ENCODE measurements at regions not wholly inside any gene's neighbourhood (a gene's known extent, or its start where the extent isn't known, plus 50 kb on each side); places are given as distances from the start of the nearest gene placed in this dataset.
A peak's percentile ranks its signal among the peaks of the same experiment; 100 is the strongest.

DNA sequence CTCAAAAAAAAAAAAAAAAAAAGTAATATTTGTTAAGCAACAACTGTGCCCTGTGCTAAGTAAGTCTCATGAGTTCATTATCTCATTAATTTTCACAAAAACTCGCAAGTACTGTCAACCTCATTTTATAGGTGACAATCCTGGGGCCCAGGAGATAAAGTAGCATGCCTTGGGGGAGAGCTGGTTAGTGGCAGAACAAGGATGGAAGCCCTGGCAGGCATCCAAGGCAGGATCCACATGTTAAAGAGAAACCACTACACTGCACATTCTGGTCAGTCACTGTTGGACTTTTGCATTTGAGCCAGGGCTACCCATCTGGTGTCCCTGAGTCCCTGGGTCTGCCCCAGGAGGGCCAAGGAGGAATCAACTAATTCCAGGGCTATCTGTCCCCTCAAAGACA lies 54.6 kb downstream of the ZFP36L2 start:
- Histone ChIP-seq H3K4me3 (ENCODE audit: low read length in 2 of 2) (no peak overlapping the region), H3K27me3 (ENCODE audit: control insufficient read depth in 2 of 2, insufficient read depth in 1 of 2, low read length in 1 of 2) (no peaks in the 10 kb centered on the region), H3K4me1 (ENCODE audit: control insufficient read depth in 2 of 2, insufficient read depth in 2 of 2, low read length in 2 of 2) (peaks cover 35 to 73% of the 10 kb centered on the region in 2 donors), H3K9me3 (ENCODE audit: control insufficient read depth in 2 of 2, insufficient read depth in 1 of 2, low read length in 1 of 2) (peaks cover 0 to 49% of the 10 kb centered on the region in 2 donors), H3K36me3 (ENCODE audit: control insufficient read depth in 2 of 2, insufficient read depth in 2 of 2, low read length in 1 of 2) (no peaks in the 10 kb centered on the region), H3K27ac (ENCODE audit: low read depth in 1 of 2, low read length in 1 of 2) (no peak overlapping the region)
- 82% methylated on average over 1 of the region's 1 CpG for WGBS
- DNase-seq (ENCODE audit: low read depth in 6 of 9, low spot score in 9 of 9): peak in 1 of 9 donors; percentile 0

DNA sequence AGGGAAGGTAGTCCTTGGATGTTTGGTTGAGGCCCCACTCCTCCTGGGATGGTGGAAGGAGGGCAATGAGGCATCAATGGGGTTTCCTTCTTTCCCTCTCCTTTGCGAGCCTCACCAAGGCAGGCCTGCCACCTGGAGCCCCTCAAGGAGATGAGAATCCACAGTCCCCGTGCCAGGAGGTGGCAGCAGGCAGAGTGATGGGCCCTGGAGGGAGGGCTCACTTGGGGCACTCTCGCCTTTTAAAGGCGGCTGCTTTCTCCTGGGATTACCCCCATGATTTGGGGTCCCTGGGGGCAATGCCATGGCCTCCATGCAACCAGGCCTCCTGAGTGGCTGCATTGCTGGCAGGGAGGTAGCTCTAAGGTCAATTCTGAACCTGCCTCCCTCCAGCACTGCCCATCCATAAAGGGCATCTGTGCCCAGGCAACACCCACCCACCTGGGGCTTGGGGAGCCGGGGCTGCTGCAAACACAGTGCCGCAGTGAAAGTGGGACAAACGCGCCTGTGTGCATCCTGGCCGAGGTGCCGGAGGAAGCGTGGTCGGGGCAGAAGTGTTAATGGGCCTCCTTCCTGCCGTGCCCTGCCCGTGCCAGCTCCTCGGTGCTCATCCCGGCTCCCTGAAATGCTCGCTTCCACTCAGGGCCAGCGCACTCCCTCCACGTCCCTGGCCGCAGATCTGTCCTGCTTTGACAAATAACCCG lies 55.9 kb downstream of the ZFP36L2 start:
- peak overlapping the region in 1 of 2 donors; percentile 4 for H3K4me3 ChIP-seq (ENCODE audit: low read length in 2 of 2)
- peak overlapping the region; percentile 48 to 82 for H3K27ac ChIP-seq (ENCODE audit: low read depth in 1 of 2, low read length in 1 of 2)
- H3K27me3 ChIP-seq (ENCODE audit: control insufficient read depth in 2 of 2, insufficient read depth in 1 of 2, low read length in 1 of 2): no peaks in the 10 kb centered on the region
- H3K36me3 ChIP-seq (ENCODE audit: control insufficient read depth in 2 of 2, insufficient read depth in 2 of 2, low read length in 1 of 2): no peaks in the 10 kb centered on the region
- WGBS: 55% methylated on average over 21 of the region's 21 CpGs
- peaks cover 0 to 37% of the 10 kb centered on the region in 2 donors for H3K9me3 ChIP-seq (ENCODE audit: control insufficient read depth in 2 of 2, insufficient read depth in 1 of 2, low read length in 1 of 2)
- H3K4me1 ChIP-seq (ENCODE audit: control insufficient read depth in 2 of 2, insufficient read depth in 2 of 2, low read length in 2 of 2): peaks cover 35 to 69% of the 10 kb centered on the region in 2 donors
- peak in 1 of 9 donors; percentile 11 for DNase-seq (ENCODE audit: low read depth in 6 of 9, low spot score in 9 of 9)

- no peaks in the 10 kb centered on the region for H3K27me3 ChIP-seq (ENCODE audit: control insufficient read depth in 2 of 2, insufficient read depth in 1 of 2, low read length in 1 of 2)
- H3K4me1 ChIP-seq (ENCODE audit: control insufficient read depth in 2 of 2, insufficient read depth in 2 of 2, low read length in 2 of 2): peaks cover 40 to 71% of the 10 kb centered on the region in 2 donors
- peaks cover 0 to 32% of the 10 kb centered on the region in 2 donors for H3K9me3 ChIP-seq (ENCODE audit: control insufficient read depth in 2 of 2, insufficient read depth in 1 of 2, low read length in 1 of 2)
- H3K36me3 ChIP-seq (ENCODE audit: control insufficient read depth in 2 of 2, insufficient read depth in 2 of 2, low read length in 1 of 2): no peaks in the 10 kb centered on the region
- peak in 6 of 9 donors; percentile 64 to 85 (median 76) for DNase-seq (ENCODE audit: low read depth in 6 of 9, low spot score in 9 of 9)
- H3K4me3 ChIP-seq (ENCODE audit: low read length in 2 of 2): peak overlapping the region in 1 of 2 donors; percentile 22
- peak overlapping the region; percentile 80 to 82 for H3K27ac ChIP-seq (ENCODE audit: low read depth in 1 of 2, low read length in 1 of 2)
- WGBS: 76% methylated on average over 9 of the region's 9 CpGs
Observed at GRCh38 chr2:43169987-43170386, 56.4 kb downstream of the ZFP36L2 start.

DNA sequence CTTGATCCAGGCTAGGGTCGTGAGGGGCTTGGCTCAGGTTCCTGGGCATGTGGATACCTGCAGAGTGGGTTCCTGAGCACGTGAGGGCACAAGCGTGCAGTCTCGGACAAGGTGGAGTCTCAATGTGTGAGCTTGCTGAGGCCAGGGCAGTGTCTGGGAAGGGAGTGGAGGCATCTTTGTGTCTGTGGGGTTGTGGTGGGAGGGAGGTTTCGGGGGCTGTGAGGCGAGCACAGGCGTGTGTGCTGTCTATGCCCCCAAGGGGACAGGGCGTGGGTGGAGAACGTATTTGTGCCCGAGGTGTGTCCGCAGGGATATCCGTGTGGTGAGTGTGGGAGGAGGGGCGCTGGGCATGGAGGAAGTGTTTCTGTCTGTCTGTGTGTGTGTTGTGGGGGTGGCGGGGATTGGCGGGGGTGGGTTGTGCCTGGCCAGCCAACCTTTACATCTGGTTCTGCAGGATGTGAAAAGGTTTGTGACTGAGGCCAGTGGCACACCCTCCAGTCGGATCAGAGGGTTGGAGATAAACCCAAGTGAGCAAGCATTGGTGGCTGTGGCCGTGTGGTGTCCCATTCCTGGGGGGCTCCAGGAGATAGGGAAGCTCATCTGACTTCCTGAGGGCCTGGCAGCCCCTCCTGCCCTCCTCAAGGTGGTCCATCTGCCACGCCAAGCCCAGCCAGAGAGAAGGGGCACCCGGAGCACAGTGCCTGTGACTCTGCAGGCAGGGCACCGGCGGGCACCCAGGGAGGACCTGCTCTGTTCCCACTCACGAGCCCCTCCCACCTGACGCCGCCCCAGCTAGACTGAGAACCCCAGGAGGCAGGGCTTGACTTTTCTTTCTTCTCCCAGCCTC lies 57.1 kb downstream of the ZFP36L2 start:
- peak in 1 of 9 donors; percentile 53 for DNase-seq (ENCODE audit: low read depth in 6 of 9, low spot score in 9 of 9)

DNA sequence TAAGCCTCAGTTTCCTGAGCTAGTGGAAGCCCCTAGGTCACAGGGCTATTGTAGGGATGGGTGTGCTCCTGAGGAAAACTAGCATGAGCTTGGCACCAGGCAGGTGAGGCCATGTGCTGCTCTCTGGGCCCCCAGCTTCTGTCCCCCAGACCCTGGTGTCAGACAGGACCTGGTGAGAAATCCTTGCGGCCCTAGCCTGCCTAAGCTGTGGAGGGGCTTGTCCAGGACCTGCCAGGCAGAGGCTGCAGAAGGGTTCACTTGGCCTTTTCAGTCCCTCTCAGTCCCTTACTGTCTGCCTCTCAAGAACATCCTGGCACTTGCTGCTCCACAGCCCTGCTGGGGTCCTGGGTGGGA lies 58.4 kb downstream of the ZFP36L2 start:
- Histone ChIP-seq H3K27ac (ENCODE audit: low read depth in 1 of 2, low read length in 1 of 2) (peak overlapping the region; percentile 63 to 77), H3K4me3 (ENCODE audit: low read length in 2 of 2) (no peak overlapping the region), H3K9me3 (ENCODE audit: control insufficient read depth in 2 of 2, insufficient read depth in 1 of 2, low read length in 1 of 2) (peaks cover 0 to 14% of the 10 kb centered on the region in 2 donors), H3K36me3 (ENCODE audit: control insufficient read depth in 2 of 2, insufficient read depth in 2 of 2, low read length in 1 of 2) (no peaks in the 10 kb centered on the region), H3K27me3 (ENCODE audit: control insufficient read depth in 2 of 2, insufficient read depth in 1 of 2, low read length in 1 of 2) (no peaks in the 10 kb centered on the region), H3K4me1 (ENCODE audit: control insufficient read depth in 2 of 2, insufficient read depth in 2 of 2, low read length in 2 of 2) (peaks cover 46 to 68% of the 10 kb centered on the region in 2 donors)
- no peak for DNase-seq (ENCODE audit: low read depth in 6 of 9, low spot score in 9 of 9)
- 95% methylated on average over 1 of the region's 1 CpG for WGBS

More for the DNA sequence above, 57.1 kb downstream of the ZFP36L2 start:
- Histone ChIP-seq H3K27ac (ENCODE audit: low read depth in 1 of 2, low read length in 1 of 2) (peak overlapping the region; percentile 80 to 82), H3K4me3 (ENCODE audit: low read length in 2 of 2) (peak overlapping the region in 1 of 2 donors; percentile 22), H3K4me1 (ENCODE audit: control insufficient read depth in 2 of 2, insufficient read depth in 2 of 2, low read length in 2 of 2) (peaks cover 42 to 66% of the 10 kb centered on the region in 2 donors), H3K9me3 (ENCODE audit: control insufficient read depth in 2 of 2, insufficient read depth in 1 of 2, low read length in 1 of 2) (peaks cover 0 to 26% of the 10 kb centered on the region in 2 donors), H3K36me3 (ENCODE audit: control insufficient read depth in 2 of 2, insufficient read depth in 2 of 2, low read length in 1 of 2) (no peaks in the 10 kb centered on the region), H3K27me3 (ENCODE audit: control insufficient read depth in 2 of 2, insufficient read depth in 1 of 2, low read length in 1 of 2) (no peaks in the 10 kb centered on the region)
- 41% methylated on average over 24 of the region's 24 CpGs for WGBS

- no peaks in the 10 kb centered on the region for H3K27me3 ChIP-seq (ENCODE audit: control insufficient read depth in 2 of 2, insufficient read depth in 1 of 2, low read length in 1 of 2)
- H3K4me3 ChIP-seq (ENCODE audit: low read length in 2 of 2): no peak overlapping the region
- peaks cover 0 to 14% of the 10 kb centered on the region in 2 donors for H3K9me3 ChIP-seq (ENCODE audit: control insufficient read depth in 2 of 2, insufficient read depth in 1 of 2, low read length in 1 of 2)
- H3K4me1 ChIP-seq (ENCODE audit: control insufficient read depth in 2 of 2, insufficient read depth in 2 of 2, low read length in 2 of 2): peaks cover 41 to 73% of the 10 kb centered on the region in 2 donors
- H3K27ac ChIP-seq (ENCODE audit: low read depth in 1 of 2, low read length in 1 of 2): no peak overlapping the region
- 69% methylated on average over 9 of the region's 9 CpGs for WGBS
- DNase-seq (ENCODE audit: low read depth in 6 of 9, low spot score in 9 of 9): no peak
- H3K36me3 ChIP-seq (ENCODE audit: control insufficient read depth in 2 of 2, insufficient read depth in 2 of 2, low read length in 1 of 2): no peaks in the 10 kb centered on the region
Observed at GRCh38 chr2:43165378-43166069, 60.9 kb downstream of the ZFP36L2 start.

- DNase-seq (ENCODE audit: low read depth in 6 of 9, low spot score in 9 of 9): no peak
- WGBS: 98% methylated on average over 10 of the region's 10 CpGs
- H3K27me3 ChIP-seq (ENCODE audit: control insufficient read depth in 2 of 2, insufficient read depth in 1 of 2, low read length in 1 of 2): no peaks in the 10 kb centered on the region
- H3K4me3 ChIP-seq (ENCODE audit: low read length in 2 of 2): no peak overlapping the region
- peaks cover 0 to 11% of the 10 kb centered on the region in 2 donors for H3K9me3 ChIP-seq (ENCODE audit: control insufficient read depth in 2 of 2, insufficient read depth in 1 of 2, low read length in 1 of 2)
- H3K27ac ChIP-seq (ENCODE audit: low read depth in 1 of 2, low read length in 1 of 2): no peak overlapping the region
- no peaks in the 10 kb centered on the region for H3K36me3 ChIP-seq (ENCODE audit: control insufficient read depth in 2 of 2, insufficient read depth in 2 of 2, low read length in 1 of 2)
- H3K4me1 ChIP-seq (ENCODE audit: control insufficient read depth in 2 of 2, insufficient read depth in 2 of 2, low read length in 2 of 2): peaks cover 36 to 72% of the 10 kb centered on the region in 2 donors
Observed at GRCh38 chr2:43164686-43165085, 61.7 kb downstream of the ZFP36L2 start.

DNA sequence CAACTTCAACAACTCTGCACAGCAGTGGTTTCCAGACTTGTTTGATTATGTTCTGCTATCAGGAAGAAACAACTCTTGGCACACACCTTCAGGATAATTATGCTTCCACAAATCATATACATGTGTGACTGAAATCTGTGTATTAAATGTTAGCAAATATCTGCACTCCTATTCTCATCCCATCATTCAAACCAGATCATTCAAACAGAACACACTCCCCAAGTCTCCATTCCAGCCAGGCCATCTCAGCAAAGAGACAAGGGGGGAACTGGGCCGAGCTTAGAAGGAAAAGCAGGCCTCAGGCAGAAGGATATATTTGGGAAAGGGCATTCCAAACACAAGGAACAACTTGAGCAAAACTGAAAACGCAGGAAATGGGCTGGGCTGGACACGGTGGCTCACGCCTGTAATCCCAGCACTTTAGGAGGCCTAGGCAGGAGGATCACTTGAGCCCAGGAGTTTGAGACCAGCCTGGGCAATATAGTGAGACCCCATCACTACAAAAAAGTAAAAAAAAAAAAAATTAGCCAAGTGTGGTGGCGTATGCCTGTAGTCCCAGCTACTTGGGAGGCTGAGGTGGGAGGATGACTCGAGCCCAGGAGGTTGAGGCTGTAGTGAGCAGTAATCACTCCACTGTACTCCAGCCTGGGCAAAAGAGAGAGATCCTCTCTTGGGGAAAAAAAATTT lies 62.7 kb downstream of the ZFP36L2 start:
- H3K36me3 ChIP-seq (ENCODE audit: control insufficient read depth in 2 of 2, insufficient read depth in 2 of 2, low read length in 1 of 2): no peaks in the 10 kb centered on the region
- WGBS: 90% methylated on average over 6 of the region's 6 CpGs
- H3K27ac ChIP-seq (ENCODE audit: low read depth in 1 of 2, low read length in 1 of 2): peak overlapping the region in 1 of 2 donors; percentile 34
- peaks cover 36 to 72% of the 10 kb centered on the region in 2 donors for H3K4me1 ChIP-seq (ENCODE audit: control insufficient read depth in 2 of 2, insufficient read depth in 2 of 2, low read length in 2 of 2)
- peaks cover 0 to 9% of the 10 kb centered on the region in 2 donors for H3K9me3 ChIP-seq (ENCODE audit: control insufficient read depth in 2 of 2, insufficient read depth in 1 of 2, low read length in 1 of 2)
- no peak overlapping the region for H3K4me3 ChIP-seq (ENCODE audit: low read length in 2 of 2)
- DNase-seq (ENCODE audit: low read depth in 6 of 9, low spot score in 9 of 9): no peak
- H3K27me3 ChIP-seq (ENCODE audit: control insufficient read depth in 2 of 2, insufficient read depth in 1 of 2, low read length in 1 of 2): no peaks in the 10 kb centered on the region

Data from thymus (tissue), 11 donors.